ENCODE measurements at regions not wholly inside any gene's neighbourhood (a gene's known extent, or its start where the extent isn't known, plus 50 kb on each side); places are given as distances from the start of the nearest gene placed in this dataset.

GRCh38 chr3:59388555-59389270 lies 338.9 kb upstream of the CFAP20DC start:
- Histone ChIP-seq H2BK15ac (ENCODE audit: low read length) (no peak overlapping the region), H2BK12ac (ENCODE audit: low read length) (no peak overlapping the region), H2BK120ac (ENCODE audit: low read depth, low read length) (no peak overlapping the region), H3K23ac (ENCODE audit: low read depth, low read length, poor library complexity) (no peak overlapping the region), H3K79me1 (ENCODE audit: low read depth, low read length) (no peaks in the 10 kb centered on the region), H3K27me3 (ENCODE audit: control insufficient read depth in 3 of 3, insufficient read depth in 3 of 3, low read depth in 1 of 3, low read length in 3 of 3) (no peaks in the 10 kb centered on the region), H3K4me3 (ENCODE audit: low read length in 2 of 2) (no peak overlapping the region), H3K18ac (ENCODE audit: low read length) (no peak overlapping the region), H4K91ac (ENCODE audit: low read depth, low read length, poor library complexity) (no peak overlapping the region), H2BK5ac (ENCODE audit: low read length) (no peak overlapping the region), H3K14ac (ENCODE audit: low read length) (no peak overlapping the region), H3K4me1 (ENCODE audit: control insufficient read depth in 2 of 2, insufficient read depth in 1 of 2, low read depth in 1 of 2, low read length in 2 of 2) (peaks cover 0 to 2% of the 10 kb centered on the region in 2 donors), H3K9me3 (replicated peaks in 1 of 2; ENCODE audit: control insufficient read depth in 2 of 2, insufficient read depth in 1 of 2, low read depth in 1 of 2, low read length in 2 of 2) (peaks cover 0 to 2% of the 10 kb centered on the region in 2 donors), H3K4ac (ENCODE audit: low read length) (no peak overlapping the region), H3K4me2 (ENCODE audit: insufficient read depth, low read length, poor library complexity, severe bottlenecking) (no peak overlapping the region), H4K8ac (ENCODE audit: low read depth, low read length) (no peak overlapping the region), H2AK5ac (ENCODE audit: low read depth, low read length) (no peak overlapping the region), H3K9ac (ENCODE audit: low read depth, low read length, poor library complexity) (no peak overlapping the region), H3K36me3 (replicated peaks in 1 of 2; ENCODE audit: control insufficient read depth in 2 of 2, insufficient read depth in 2 of 2, low read length in 2 of 2) (no peaks in the 10 kb centered on the region), H3K27ac (replicated peaks; ENCODE audit: low read length) (no peak overlapping the region), H2AFZ (ENCODE audit: low read length) (no peak overlapping the region)
- no CpG with 5 or more reads among the region's 3 CpGs for WGBS, 2 donors (ENCODE audit: extremely low coverage in 2 of 2, insufficient read length in 2 of 2, insufficient replicate concordance in 1 of 2)
- DNase-seq (ENCODE audit: low spot score): no peak

DNA sequence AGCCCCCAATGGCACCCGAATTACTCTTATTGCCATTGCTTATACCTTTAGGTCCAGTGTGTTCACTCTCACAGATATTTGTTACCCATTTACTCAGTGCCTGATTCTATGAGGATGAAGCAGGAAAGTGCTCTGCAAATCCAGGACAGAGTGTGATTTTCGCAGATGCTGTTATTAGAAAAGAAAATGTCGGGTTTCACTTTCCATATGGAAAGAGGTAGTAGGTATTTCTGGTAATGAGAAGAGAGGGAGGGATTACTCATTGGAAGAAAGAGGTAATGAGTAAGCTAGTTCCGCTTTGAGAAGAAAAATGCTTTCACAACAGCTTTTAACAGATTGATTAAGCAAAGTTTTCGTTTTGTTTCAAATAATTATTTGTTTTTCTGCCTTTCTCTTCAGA lies 336.3 kb upstream of the CFAP20DC start:
- Histone ChIP-seq H3K4me3 (ENCODE audit: low read length in 2 of 2) (no peak overlapping the region), H2BK12ac (ENCODE audit: low read length) (no peak overlapping the region), H3K9ac (ENCODE audit: low read depth, low read length, poor library complexity) (no peak overlapping the region)

GRCh38 chr3:59385547-59385946 lies 335.7 kb upstream of the CFAP20DC start:
- Histone ChIP-seq H4K91ac (ENCODE audit: low read depth, low read length, poor library complexity) (no peak overlapping the region), H3K4me1 (ENCODE audit: control insufficient read depth in 2 of 2, insufficient read depth in 1 of 2, low read depth in 1 of 2, low read length in 2 of 2) (peaks cover 0 to 2% of the 10 kb centered on the region in 2 donors), H2AFZ (ENCODE audit: low read length) (no peak overlapping the region), H4K8ac (ENCODE audit: low read depth, low read length) (no peak overlapping the region), H3K79me1 (ENCODE audit: low read depth, low read length) (no peaks in the 10 kb centered on the region), H3K27ac (replicated peaks; ENCODE audit: low read length) (no peak overlapping the region), H3K14ac (ENCODE audit: low read length) (no peak overlapping the region), H2BK120ac (ENCODE audit: low read depth, low read length) (no peak overlapping the region), H3K36me3 (replicated peaks in 1 of 2; ENCODE audit: control insufficient read depth in 2 of 2, insufficient read depth in 2 of 2, low read length in 2 of 2) (no peaks in the 10 kb centered on the region), H3K23ac (ENCODE audit: low read depth, low read length, poor library complexity) (no peak overlapping the region), H3K18ac (ENCODE audit: low read length) (no peak overlapping the region), H3K4ac (ENCODE audit: low read length) (no peak overlapping the region), H3K4me3 (ENCODE audit: low read length in 2 of 2) (no peak overlapping the region), H3K9me3 (replicated peaks in 1 of 2; ENCODE audit: control insufficient read depth in 2 of 2, insufficient read depth in 1 of 2, low read depth in 1 of 2, low read length in 2 of 2) (peaks cover 0 to 2% of the 10 kb centered on the region in 2 donors), H2AK5ac (ENCODE audit: low read depth, low read length) (no peak overlapping the region), H3K9ac (ENCODE audit: low read depth, low read length, poor library complexity) (no peak overlapping the region), H2BK15ac (ENCODE audit: low read length) (no peak overlapping the region), H3K27me3 (ENCODE audit: control insufficient read depth in 3 of 3, insufficient read depth in 3 of 3, low read depth in 1 of 3, low read length in 3 of 3) (no peaks in the 10 kb centered on the region), H2BK12ac (ENCODE audit: low read length) (no peak overlapping the region), H2BK5ac (ENCODE audit: low read length) (no peak overlapping the region), H3K4me2 (ENCODE audit: insufficient read depth, low read length, poor library complexity, severe bottlenecking) (no peak overlapping the region)
- DNase-seq (ENCODE audit: low spot score): no peak
- no CpG with 5 or more reads among the region's 7 CpGs for WGBS, 2 donors (ENCODE audit: extremely low coverage in 2 of 2, insufficient read length in 2 of 2, insufficient replicate concordance in 1 of 2)

More for the DNA sequence above, 336.3 kb upstream of the CFAP20DC start:
- no peak overlapping the region for H2BK5ac ChIP-seq (ENCODE audit: low read length)
- no peak for DNase-seq (ENCODE audit: low spot score)
- no peak overlapping the region for H3K14ac ChIP-seq (ENCODE audit: low read length)
- WGBS, 2 donors (ENCODE audit: extremely low coverage in 2 of 2, insufficient read length in 2 of 2, insufficient replicate concordance in 1 of 2): no CpG with 5 or more reads among the region's 5 CpGs
- H3K27me3 ChIP-seq (ENCODE audit: control insufficient read depth in 3 of 3, insufficient read depth in 3 of 3, low read depth in 1 of 3, low read length in 3 of 3): no peaks in the 10 kb centered on the region
- H3K9me3 ChIP-seq (replicated peaks in 1 of 2; ENCODE audit: control insufficient read depth in 2 of 2, insufficient read depth in 1 of 2, low read depth in 1 of 2, low read length in 2 of 2): peaks cover 0 to 2% of the 10 kb centered on the region in 2 donors
- H3K4me1 ChIP-seq (ENCODE audit: control insufficient read depth in 2 of 2, insufficient read depth in 1 of 2, low read depth in 1 of 2, low read length in 2 of 2): peaks cover 0 to 2% of the 10 kb centered on the region in 2 donors
- no peak overlapping the region for H2AK5ac ChIP-seq (ENCODE audit: low read depth, low read length)
- H3K79me1 ChIP-seq (ENCODE audit: low read depth, low read length): no peaks in the 10 kb centered on the region
- no peak overlapping the region for H3K4me2 ChIP-seq (ENCODE audit: insufficient read depth, low read length, poor library complexity, severe bottlenecking)
- no peak overlapping the region for H2AFZ ChIP-seq (ENCODE audit: low read length)
- no peak overlapping the region for H3K18ac ChIP-seq (ENCODE audit: low read length)
- no peaks in the 10 kb centered on the region for H3K36me3 ChIP-seq (replicated peaks in 1 of 2; ENCODE audit: control insufficient read depth in 2 of 2, insufficient read depth in 2 of 2, low read length in 2 of 2)
- no peak overlapping the region for H3K4ac ChIP-seq (ENCODE audit: low read length)
- H2BK120ac ChIP-seq (ENCODE audit: low read depth, low read length): no peak overlapping the region
- H4K8ac ChIP-seq (ENCODE audit: low read depth, low read length): no peak overlapping the region
- H2BK15ac ChIP-seq (ENCODE audit: low read length): no peak overlapping the region
- no peak overlapping the region for H3K23ac ChIP-seq (ENCODE audit: low read depth, low read length, poor library complexity)
- no peak overlapping the region for H4K91ac ChIP-seq (ENCODE audit: low read depth, low read length, poor library complexity)
- H3K27ac ChIP-seq (replicated peaks; ENCODE audit: low read length): no peak overlapping the region

DNA sequence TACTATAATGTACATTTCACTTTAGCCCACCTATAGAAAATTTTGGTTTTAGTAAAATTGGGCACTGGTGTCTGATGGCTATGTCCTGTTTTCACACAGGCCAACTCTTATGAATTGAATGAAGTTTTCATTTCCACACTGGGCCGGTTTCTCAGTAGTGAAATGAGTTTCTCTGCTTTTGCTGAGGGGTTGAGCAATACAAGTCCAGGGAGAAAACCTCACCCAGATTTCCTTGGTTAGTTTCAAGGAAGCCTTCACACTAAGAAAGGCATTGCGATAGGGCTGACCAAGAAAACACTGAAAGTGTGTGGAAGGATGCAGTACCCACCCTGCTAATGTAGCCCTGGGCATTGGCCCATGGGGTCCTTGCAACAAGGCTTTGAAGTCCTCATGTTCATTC lies 331.5 kb upstream of the CFAP20DC start:
- H3K27me3 ChIP-seq (ENCODE audit: control insufficient read depth in 3 of 3, insufficient read depth in 3 of 3, low read depth in 1 of 3, low read length in 3 of 3): no peaks in the 10 kb centered on the region
- no peaks in the 10 kb centered on the region for H3K36me3 ChIP-seq (replicated peaks in 1 of 2; ENCODE audit: control insufficient read depth in 2 of 2, insufficient read depth in 2 of 2, low read length in 2 of 2)
- no peak overlapping the region for H4K91ac ChIP-seq (ENCODE audit: low read depth, low read length, poor library complexity)
- H3K9ac ChIP-seq (ENCODE audit: low read depth, low read length, poor library complexity): no peak overlapping the region
- no peak overlapping the region for H2AK5ac ChIP-seq (ENCODE audit: low read depth, low read length)
- peaks cover 0 to 2% of the 10 kb centered on the region in 2 donors for H3K4me1 ChIP-seq (ENCODE audit: control insufficient read depth in 2 of 2, insufficient read depth in 1 of 2, low read depth in 1 of 2, low read length in 2 of 2)
- H3K4me3 ChIP-seq (ENCODE audit: low read length in 2 of 2): no peak overlapping the region
- H2BK15ac ChIP-seq (ENCODE audit: low read length): no peak overlapping the region
- no peak overlapping the region for H3K4me2 ChIP-seq (ENCODE audit: insufficient read depth, low read length, poor library complexity, severe bottlenecking)
- H2BK12ac ChIP-seq (ENCODE audit: low read length): no peak overlapping the region
- no peak overlapping the region for H3K27ac ChIP-seq (replicated peaks; ENCODE audit: low read length)
- no peaks in the 10 kb centered on the region for H3K9me3 ChIP-seq (replicated peaks in 1 of 2; ENCODE audit: control insufficient read depth in 2 of 2, insufficient read depth in 1 of 2, low read depth in 1 of 2, low read length in 2 of 2)
- no peak overlapping the region for H3K23ac ChIP-seq (ENCODE audit: low read depth, low read length, poor library complexity)
- H2AFZ ChIP-seq (ENCODE audit: low read length): no peak overlapping the region
- no peak for DNase-seq (ENCODE audit: low spot score)
- no peak overlapping the region for H4K8ac ChIP-seq (ENCODE audit: low read depth, low read length)
- no peak overlapping the region for H3K18ac ChIP-seq (ENCODE audit: low read length)
- no peak overlapping the region for H3K14ac ChIP-seq (ENCODE audit: low read length)
- no CpG with 5 or more reads among the region's 2 CpGs for WGBS, 2 donors (ENCODE audit: extremely low coverage in 2 of 2, insufficient read length in 2 of 2, insufficient replicate concordance in 1 of 2)
- H3K79me1 ChIP-seq (ENCODE audit: low read depth, low read length): no peaks in the 10 kb centered on the region
- no peak overlapping the region for H3K4ac ChIP-seq (ENCODE audit: low read length)
- no peak overlapping the region for H2BK120ac ChIP-seq (ENCODE audit: low read depth, low read length)
- H2BK5ac ChIP-seq (ENCODE audit: low read length): no peak overlapping the region

Measured in neuronal stem cell (in vitro differentiated cells).